HCT116 (cell line): ENCODE measurements at regions not wholly inside any gene's neighbourhood (a gene's known extent, or its start where the extent isn't known, plus 50 kb on each side); places are given as distances from the start of the nearest gene placed in this dataset.

Experiments used
- ATAC-seq: fragments of 200-7000 bp; cut with Tn5 transposase; 2 replicates; pipeline ENCODE4 v1.9.1; 2020; ENCODE audit warnings: mild to moderate bottlenecking, moderate library complexity
- BruUV-seq: library from RNA; stranded (reverse); fragments of 400-500 nt; replicated peaks from 2 replicates; lab custom pipeline; 2021; lab: Mats Ljungman, UMichigan
- CTCF ChIA-PET: fragments of 300-600 bp; sonication (Branson Sonifier 250); formaldehyde crosslinking; loops from one replicate; lab custom pipeline; 2021; ENCODE audit warnings: antibody characterized with exemption; lab: Charles Lee
- POLR2A ChIA-PET: fragments of 300-600, 350-600 bp; sonication (Branson Sonifier 250); formaldehyde crosslinking; loops from one replicate; lab custom pipeline; 2021; ENCODE audit warnings: antibody characterized with exemption; lab: Charles Lee
- RAD21 ChIA-PET, 2 experiments: fragments of 300-600 bp; sonication (Branson Sonifier 250); formaldehyde crosslinking; loops; one replicate each; lab custom pipeline; 2023; ENCODE audit warnings: low total read pairs in 2 of 2; ENCODE audit not compliant: uncharacterized antibody in 2 of 2, unreplicated experiment in 2 of 2, low non-redundant PET in 1 of 2; lab: Charles Lee
- DNase-seq: peaks from one replicate; pipeline ENCODE4 v3.0.0-alpha.2; 2010; ENCODE audit warnings: low read depth, low spot score
- H2AFZ ChIP-seq: fragments of 200-600 bp; shearing (Covaris generic), sonication (generic); 2 replicates; pipeline ENCODE4 v1.6.1; 2017; ENCODE audit warnings: low read depth, mixed run types, mixed read lengths, antibody characterized with exemption, low read length; ENCODE audit not compliant: poor library complexity, severe bottlenecking
- H3K27ac ChIP-seq: 2 replicates; pipeline ENCODE4 v1.5.1; 2012; ENCODE audit warnings: low read depth, low read length
- H3K27me3 ChIP-seq: fragments of 200-600 bp; sonication (generic); 2 replicates; pipeline ENCODE4 v1.6.1; 2016; ENCODE audit warnings: mixed run types, low read length, mixed read lengths; ENCODE audit not compliant: insufficient read depth
- H3K36me3 ChIP-seq, 2 experiments: fragments of 200-500 bp in 1 of 2; fragments of 200-600 bp in 1 of 2; sonication (Bioruptor generic) in 1 of 2; sonication (generic) in 1 of 2; 2 replicates each; pipeline versions ENCODE4 v1.5.1 to v1.6.1; 2014 to 2016; ENCODE audit warnings: low read length in 2 of 2, inconsistent platforms in 1 of 2, mixed read lengths in 1 of 2, mixed run types in 1 of 2; ENCODE audit not compliant: insufficient read depth in 2 of 2, control insufficient read depth in 1 of 2
- H3K4me1 ChIP-seq, 2 experiments: fragments of 200-600 bp in 1 of 2; sonication (generic) in 1 of 2; 2 replicates each; pipeline versions ENCODE4 v1.5.1 to v1.6.1; 2012 to 2017; ENCODE audit warnings: low read length in 2 of 2, inconsistent platforms in 1 of 2, mild to moderate bottlenecking in 1 of 2, mixed read lengths in 1 of 2, mixed run types in 1 of 2, moderate library complexity in 1 of 2; ENCODE audit not compliant: insufficient read depth in 2 of 2, control insufficient read depth in 1 of 2
- H3K4me2 ChIP-seq: fragments of 200-600 bp; sonication (generic); 2 replicates; pipeline ENCODE4 v1.6.1; 2017; ENCODE audit warnings: mixed run types, low read length, mixed read lengths
- H3K4me3 ChIP-seq, 2 experiments: fragments of 200-600 bp in 1 of 2; sonication (generic) in 1 of 2; replicated peaks in 1 of 2; 2 replicates each; pipeline ENCODE4 v1.5.1; 2011 to 2016; ENCODE audit warnings: low read length in 2 of 2, control low read depth in 1 of 2, low read depth in 1 of 2, mild to moderate bottlenecking in 1 of 2, mixed read lengths in 1 of 2, mixed run types in 1 of 2
- H3K79me2 ChIP-seq: fragments of 200-600 bp; sonication (generic); 2 replicates; pipeline ENCODE4 v1.6.1; 2017; ENCODE audit warnings: mild to moderate bottlenecking, mixed run types, low read length, moderate library complexity, mixed read lengths; ENCODE audit not compliant: insufficient read depth
- H3K9ac ChIP-seq: fragments of 200-600 bp; sonication (generic); 2 replicates; pipeline ENCODE4 v1.6.1; 2016; ENCODE audit warnings: low read length, mixed read lengths
- H3K9me2 ChIP-seq: fragments of 200-600 bp; sonication (generic), shearing (Covaris generic); 2 replicates; pipeline ENCODE4 v1.6.1; 2017; ENCODE audit warnings: mixed run types, mild to moderate bottlenecking, moderate library complexity; ENCODE audit not compliant: insufficient read depth
- H3K9me3 ChIP-seq, 2 experiments: fragments of 200-500 bp in 1 of 2; fragments of 200-600 bp in 1 of 2; sonication (Bioruptor generic) in 1 of 2; sonication (generic) in 1 of 2; 2 replicates each; pipeline ENCODE4 v1.6.1; 2014 to 2017; ENCODE audit warnings: low read length in 2 of 2, mixed read lengths in 2 of 2, inconsistent platforms in 1 of 2, low read depth in 1 of 2, mild to moderate bottlenecking in 1 of 2, mixed run types in 1 of 2, moderate library complexity in 1 of 2; ENCODE audit not compliant: control insufficient read depth in 1 of 2, insufficient read depth in 1 of 2
- H4K20me1 ChIP-seq: fragments of 200-600 bp; sonication (generic), shearing (Covaris generic); 2 replicates; pipeline ENCODE4 v1.6.1; 2017; ENCODE audit warnings: mixed run types, mild to moderate bottlenecking, moderate library complexity; ENCODE audit not compliant: insufficient read depth
- CBX3 ChIP-seq: IDR thresholded peaks from 2 replicates; pipeline ENCODE4 v1.6.1; 2012; ENCODE audit warnings: low read depth
- CEBPB ChIP-seq: IDR thresholded peaks from 2 replicates; pipeline ENCODE4 v1.6.1; 2012; ENCODE audit warnings: low read depth
- EGR1 ChIP-seq: IDR thresholded peaks from 2 replicates; pipeline ENCODE4 v1.6.1; 2012; ENCODE audit warnings: low read depth
- EZH2 ChIP-seq: fragments of 200-600 bp; sonication (generic); IDR thresholded peaks from 2 replicates; pipeline ENCODE4 v1.6.1; 2017; ENCODE audit warnings: antibody characterized with exemption, mixed run types
- EZH2phosphoT487 ChIP-seq: fragments of 200-600 bp; IDR thresholded peaks from 2 replicates; pipeline ENCODE4 v1.6.1; 2018; ENCODE audit warnings: antibody characterized with exemption, borderline replicate concordance
- FOSL1 ChIP-seq: IDR thresholded peaks from 2 replicates; pipeline ENCODE4 v1.6.1; 2012; ENCODE audit warnings: low read depth
- JUND ChIP-seq: IDR thresholded peaks from 2 replicates; pipeline ENCODE4 v1.6.1; 2012
- POLR2A ChIP-seq: IDR thresholded peaks from 2 replicates; pipeline ENCODE4 v1.7.0; 2011; ENCODE audit warnings: borderline replicate concordance; ENCODE audit not compliant: insufficient read depth, insufficient read length; ENCODE audit errors: extremely low read depth
- RAD21 ChIP-seq: IDR thresholded peaks from 2 replicates; pipeline ENCODE4 v1.6.1; 2012; ENCODE audit warnings: low read depth, mild to moderate bottlenecking
- SIN3A ChIP-seq: IDR thresholded peaks from 2 replicates; pipeline ENCODE4 v1.6.1; 2012; ENCODE audit warnings: low read depth
- SP1 ChIP-seq: IDR thresholded peaks from 2 replicates; pipeline ENCODE4 v1.6.1; 2012; ENCODE audit warnings: low read depth
- SRF ChIP-seq: IDR thresholded peaks from 2 replicates; pipeline ENCODE4 v1.6.1; 2012; ENCODE audit warnings: low read depth
- ZFX ChIP-seq: fragments of 450-650 bp; IDR thresholded peaks from 2 replicates; pipeline ENCODE4 v1.6.1; 2017
- intact Hi-C: fragments of 100-400 bp; cut with micrococcal nuclease; formaldehyde crosslinking; loops from 2 replicates; pipeline ENCODE4 v1.10.0; 2022
- TF ChIP-seq, protein P1 (sequence below), 3 experiments: fragments of 200-600 bp in 1 of 3; sonication (generic) in 1 of 3; IDR thresholded peaks in 2 of 3; conservative IDR thresholded peaks in 1 of 3; 2 replicates each; pipeline ENCODE4 v1.5.1; 2012 to 2017; ENCODE audit warnings: low read depth in 2 of 3, low read length in 2 of 3, antibody characterized with exemption in 1 of 3, borderline replicate concordance in 1 of 3, control low read depth in 1 of 3, mild to moderate bottlenecking in 1 of 3, mixed read lengths in 1 of 3, mixed run types in 1 of 3, moderate library complexity in 1 of 3; ENCODE audit not compliant: insufficient read depth in 1 of 3
- TF ChIP-seq, protein P2 (sequence below): IDR thresholded peaks from 2 replicates; pipeline ENCODE4 v1.6.1; 2012; ENCODE audit warnings: low read depth
- TF ChIP-seq, protein P3 (sequence below): IDR thresholded peaks from 2 replicates; pipeline ENCODE4 v1.6.1; 2012

DNA sequence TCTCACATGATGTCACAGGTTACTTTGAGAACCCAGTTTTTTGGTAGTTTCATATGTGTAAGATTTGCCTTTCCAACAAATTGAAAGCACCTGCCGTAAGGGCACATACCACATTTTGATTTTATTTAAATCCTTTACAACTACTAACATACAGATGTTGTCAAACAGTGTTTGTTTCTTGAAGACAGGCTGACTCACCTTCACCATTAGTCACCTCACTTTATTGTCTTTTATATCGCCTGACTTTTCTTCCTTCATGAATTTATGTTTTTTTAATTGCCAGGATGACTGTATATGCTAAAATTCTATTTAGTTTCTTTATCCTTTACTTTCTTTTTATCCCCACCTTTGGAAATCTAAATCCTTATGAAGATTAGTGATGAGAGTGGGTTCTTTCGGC lies 886.7 kb downstream of the SUCLG1 start:
- H3K9ac ChIP-seq, result no peak overlapping the region
- ChIA-PET CTCF (no interaction called here), POLR2A (no interaction called here), RAD21 (no interaction called here)
- intact Hi-C loops, result loop anchor here (10.0 kb wide), 1 partner anchor 242 kb away; no protein-coding TSS in a partner anchor
- H4K20me1 ChIP-seq, result no peaks in the 10 kb centered on the region
- no peaks in the 10 kb centered on the region for H3K36me3 ChIP-seq
- TF ChIP-seq EZH2, result no peak
- no peak for TF ChIP-seq SRF
- TF ChIP-seq CBX3, result no peak
- TF ChIP-seq FOSL1, result 0 out of 2 replicates have a peak, but pooled peaks have one; percentile 39
- TF ChIP-seq SP1, result no peak
- TF ChIP-seq POLR2A, result no peak
- TF ChIP-seq CEBPB, result no peak
- TF ChIP-seq EZH2phosphoT487, result no peak
- 0 out of 2 replicates have a peak, but pooled peaks have one; percentile 9 for TF ChIP-seq JUND
- no peaks in the 10 kb centered on the region for H3K9me2 ChIP-seq
- no peak for DNase-seq
- no peaks in the 10 kb centered on the region for H3K9me3 ChIP-seq
- H3K4me3 ChIP-seq, result no peak overlapping the region
- no peak overlapping the region for H2AFZ ChIP-seq
- H3K27me3 ChIP-seq, result no peaks in the 10 kb centered on the region
- H3K4me2 ChIP-seq, result no peak overlapping the region
- H3K4me1 ChIP-seq, result 0 out of 4 replicates have a peak, but pooled peaks cover 0 to 2% of the 10 kb centered on the region in 2 experiments
- no peak for ATAC-seq
- no peaks in the 10 kb centered on the region for H3K79me2 ChIP-seq
- no peak overlapping the region for H3K27ac ChIP-seq
- no TSS peak for BruUV-seq

DNA sequence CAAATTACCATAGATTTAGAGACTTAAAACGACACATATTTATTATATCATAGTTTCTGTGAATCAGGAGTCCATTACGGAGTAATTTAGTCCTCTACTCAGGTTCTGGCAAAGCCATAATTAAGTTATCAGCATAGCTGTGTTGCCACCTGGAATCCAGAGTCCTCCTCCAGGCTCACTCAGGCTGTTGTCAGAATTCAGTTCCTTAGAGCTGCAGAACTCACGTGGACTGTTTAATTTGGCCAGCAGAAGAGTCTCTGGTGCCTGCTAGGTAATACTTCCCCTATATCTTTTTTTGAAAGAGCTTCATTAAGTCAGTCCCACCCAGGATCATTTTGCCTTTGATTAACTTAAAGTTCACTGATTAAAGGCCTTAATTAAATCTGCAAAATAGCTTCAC lies 891.5 kb downstream of the SUCLG1 start:
- Histone ChIP-seq H3K9me2 (no peaks in the 10 kb centered on the region), H3K9ac (no peak overlapping the region), H3K79me2 (no peaks in the 10 kb centered on the region), H3K27ac (no peak overlapping the region), H3K36me3 (no peaks in the 10 kb centered on the region), H3K4me2 (no peak overlapping the region), H2AFZ (no peak overlapping the region), H4K20me1 (no peaks in the 10 kb centered on the region), H3K4me3 (no peak overlapping the region), H3K9me3 (no peaks in the 10 kb centered on the region), H3K27me3 (no peaks in the 10 kb centered on the region), H3K4me1 (0 out of 4 replicates have a peak, but pooled peaks cover 0 to 2% of the 10 kb centered on the region in 2 experiments)
- RAD21 ChIA-PET, result no interaction called here
- POLR2A ChIA-PET, result no interaction called here
- BruUV-seq, result no TSS peak
- ATAC-seq (no peak), DNase-seq (no peak)
- CTCF ChIA-PET, result no interaction called here
- intact Hi-C loops, result no loop called here
- TF ChIP-seq SIN3A (no peak), CEBPB (no peak), JUND (no peak), RAD21 (no peak), EGR1 (no peak), EZH2 (no peak), SRF (no peak), ZFX (no peak), SP1 (no peak)
- TF ChIP-seq, protein P1, sequence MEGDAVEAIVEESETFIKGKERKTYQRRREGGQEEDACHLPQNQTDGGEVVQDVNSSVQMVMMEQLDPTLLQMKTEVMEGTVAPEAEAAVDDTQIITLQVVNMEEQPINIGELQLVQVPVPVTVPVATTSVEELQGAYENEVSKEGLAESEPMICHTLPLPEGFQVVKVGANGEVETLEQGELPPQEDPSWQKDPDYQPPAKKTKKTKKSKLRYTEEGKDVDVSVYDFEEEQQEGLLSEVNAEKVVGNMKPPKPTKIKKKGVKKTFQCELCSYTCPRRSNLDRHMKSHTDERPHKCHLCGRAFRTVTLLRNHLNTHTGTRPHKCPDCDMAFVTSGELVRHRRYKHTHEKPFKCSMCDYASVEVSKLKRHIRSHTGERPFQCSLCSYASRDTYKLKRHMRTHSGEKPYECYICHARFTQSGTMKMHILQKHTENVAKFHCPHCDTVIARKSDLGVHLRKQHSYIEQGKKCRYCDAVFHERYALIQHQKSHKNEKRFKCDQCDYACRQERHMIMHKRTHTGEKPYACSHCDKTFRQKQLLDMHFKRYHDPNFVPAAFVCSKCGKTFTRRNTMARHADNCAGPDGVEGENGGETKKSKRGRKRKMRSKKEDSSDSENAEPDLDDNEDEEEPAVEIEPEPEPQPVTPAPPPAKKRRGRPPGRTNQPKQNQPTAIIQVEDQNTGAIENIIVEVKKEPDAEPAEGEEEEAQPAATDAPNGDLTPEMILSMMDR (IDR thresholded peaks at IDR 0.05 in 2 of 3, conservative IDR thresholded peaks at IDR 0.05 in 1 of 3; ENCODE audit: borderline replicate concordance in 1 of 3, insufficient read depth in 1 of 3, low read depth in 2 of 3, low read length in 2 of 3), result no peak
- TF ChIP-seq, protein P2, sequence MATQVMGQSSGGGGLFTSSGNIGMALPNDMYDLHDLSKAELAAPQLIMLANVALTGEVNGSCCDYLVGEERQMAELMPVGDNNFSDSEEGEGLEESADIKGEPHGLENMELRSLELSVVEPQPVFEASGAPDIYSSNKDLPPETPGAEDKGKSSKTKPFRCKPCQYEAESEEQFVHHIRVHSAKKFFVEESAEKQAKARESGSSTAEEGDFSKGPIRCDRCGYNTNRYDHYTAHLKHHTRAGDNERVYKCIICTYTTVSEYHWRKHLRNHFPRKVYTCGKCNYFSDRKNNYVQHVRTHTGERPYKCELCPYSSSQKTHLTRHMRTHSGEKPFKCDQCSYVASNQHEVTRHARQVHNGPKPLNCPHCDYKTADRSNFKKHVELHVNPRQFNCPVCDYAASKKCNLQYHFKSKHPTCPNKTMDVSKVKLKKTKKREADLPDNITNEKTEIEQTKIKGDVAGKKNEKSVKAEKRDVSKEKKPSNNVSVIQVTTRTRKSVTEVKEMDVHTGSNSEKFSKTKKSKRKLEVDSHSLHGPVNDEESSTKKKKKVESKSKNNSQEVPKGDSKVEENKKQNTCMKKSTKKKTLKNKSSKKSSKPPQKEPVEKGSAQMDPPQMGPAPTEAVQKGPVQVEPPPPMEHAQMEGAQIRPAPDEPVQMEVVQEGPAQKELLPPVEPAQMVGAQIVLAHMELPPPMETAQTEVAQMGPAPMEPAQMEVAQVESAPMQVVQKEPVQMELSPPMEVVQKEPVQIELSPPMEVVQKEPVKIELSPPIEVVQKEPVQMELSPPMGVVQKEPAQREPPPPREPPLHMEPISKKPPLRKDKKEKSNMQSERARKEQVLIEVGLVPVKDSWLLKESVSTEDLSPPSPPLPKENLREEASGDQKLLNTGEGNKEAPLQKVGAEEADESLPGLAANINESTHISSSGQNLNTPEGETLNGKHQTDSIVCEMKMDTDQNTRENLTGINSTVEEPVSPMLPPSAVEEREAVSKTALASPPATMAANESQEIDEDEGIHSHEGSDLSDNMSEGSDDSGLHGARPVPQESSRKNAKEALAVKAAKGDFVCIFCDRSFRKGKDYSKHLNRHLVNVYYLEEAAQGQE, result no peak
- TF ChIP-seq, protein P3, sequence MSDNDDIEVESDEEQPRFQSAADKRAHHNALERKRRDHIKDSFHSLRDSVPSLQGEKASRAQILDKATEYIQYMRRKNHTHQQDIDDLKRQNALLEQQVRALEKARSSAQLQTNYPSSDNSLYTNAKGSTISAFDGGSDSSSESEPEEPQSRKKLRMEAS, result no peak
